ENCODE measurements at regions not wholly inside any gene's neighbourhood (a gene's known extent, or its start where the extent isn't known, plus 50 kb on each side); places are given as distances from the start of the nearest gene placed in this dataset.
A peak's percentile ranks its signal among the peaks of the same experiment; 100 is the strongest.

DNA sequence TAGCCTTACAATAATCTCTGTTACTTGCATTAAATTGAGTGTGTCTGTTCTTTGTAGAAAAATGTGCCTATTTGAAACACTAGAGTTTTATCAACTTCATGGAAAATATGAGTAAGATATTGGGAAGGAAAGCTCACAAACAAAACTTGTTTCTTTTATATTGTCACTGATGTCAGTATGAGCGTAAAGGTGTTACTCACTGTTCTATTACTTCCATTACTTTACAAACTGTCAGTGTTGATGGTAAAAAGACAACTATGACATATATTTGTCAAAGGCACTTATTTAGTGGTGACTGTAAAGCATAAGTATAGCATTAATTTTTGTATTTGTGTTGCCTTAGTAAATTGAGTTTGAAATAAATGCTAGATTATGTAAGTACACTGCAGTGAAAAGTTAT lies 193.7 kb upstream of the FLRT2 start:
- WGBS, 2 donors: 89 to 96% methylated on average over 1 of the region's 1 CpG
- no peaks in the 10 kb centered on the region for H3K27me3 ChIP-seq
- DNase-seq: no peak
- no peaks in the 10 kb centered on the region for H3K4me1 ChIP-seq
- H3K27ac ChIP-seq: no peak overlapping the region
- H3K36me3 ChIP-seq: no peaks in the 10 kb centered on the region
- no peaks in the 10 kb centered on the region for H3K9me3 ChIP-seq
- no peak for TF ChIP-seq EP300 (IDR thresholded peaks at IDR 0.05)
- TF ChIP-seq POLR2A (IDR thresholded peaks at IDR 0.05): no peak
- no peak for TF ChIP-seq POLR2AphosphoS5 (IDR thresholded peaks at IDR 0.05)
- TF ChIP-seq, protein P1, sequence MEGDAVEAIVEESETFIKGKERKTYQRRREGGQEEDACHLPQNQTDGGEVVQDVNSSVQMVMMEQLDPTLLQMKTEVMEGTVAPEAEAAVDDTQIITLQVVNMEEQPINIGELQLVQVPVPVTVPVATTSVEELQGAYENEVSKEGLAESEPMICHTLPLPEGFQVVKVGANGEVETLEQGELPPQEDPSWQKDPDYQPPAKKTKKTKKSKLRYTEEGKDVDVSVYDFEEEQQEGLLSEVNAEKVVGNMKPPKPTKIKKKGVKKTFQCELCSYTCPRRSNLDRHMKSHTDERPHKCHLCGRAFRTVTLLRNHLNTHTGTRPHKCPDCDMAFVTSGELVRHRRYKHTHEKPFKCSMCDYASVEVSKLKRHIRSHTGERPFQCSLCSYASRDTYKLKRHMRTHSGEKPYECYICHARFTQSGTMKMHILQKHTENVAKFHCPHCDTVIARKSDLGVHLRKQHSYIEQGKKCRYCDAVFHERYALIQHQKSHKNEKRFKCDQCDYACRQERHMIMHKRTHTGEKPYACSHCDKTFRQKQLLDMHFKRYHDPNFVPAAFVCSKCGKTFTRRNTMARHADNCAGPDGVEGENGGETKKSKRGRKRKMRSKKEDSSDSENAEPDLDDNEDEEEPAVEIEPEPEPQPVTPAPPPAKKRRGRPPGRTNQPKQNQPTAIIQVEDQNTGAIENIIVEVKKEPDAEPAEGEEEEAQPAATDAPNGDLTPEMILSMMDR (IDR thresholded peaks at IDR 0.05): no peak
- ATAC-seq (ENCODE audit: low FRiP score in 2 of 2): no peak
- H3K4me3 ChIP-seq: no peak overlapping the region

DNA sequence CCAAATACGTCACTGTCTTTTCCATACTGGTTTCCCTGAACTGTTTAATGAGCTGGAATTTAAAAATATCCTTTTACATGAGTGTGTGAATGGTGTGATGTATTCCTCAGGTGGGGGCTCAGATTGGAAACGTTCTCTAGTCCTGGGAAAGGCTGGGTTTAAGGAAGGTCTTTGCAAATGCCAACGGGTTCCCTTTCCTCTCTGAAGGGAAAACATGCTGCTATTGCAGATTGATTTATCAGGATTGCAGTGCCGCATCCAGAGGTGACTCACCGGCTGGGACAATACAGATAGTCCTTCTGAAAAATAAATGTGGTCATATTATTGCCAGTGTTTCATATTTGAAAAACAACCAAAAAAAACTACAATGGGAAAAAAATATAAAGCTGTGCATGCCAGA lies 193.1 kb upstream of the FLRT2 start:
- no peak for TF ChIP-seq POLR2AphosphoS5 (IDR thresholded peaks at IDR 0.05)
- TF ChIP-seq POLR2A (IDR thresholded peaks at IDR 0.05): no peak
- TF ChIP-seq, protein P1 (IDR thresholded peaks at IDR 0.05): no peak
- TF ChIP-seq EP300 (IDR thresholded peaks at IDR 0.05): no peak
- H3K27me3 ChIP-seq: no peaks in the 10 kb centered on the region
- 79 to 84% methylated on average over 5 of the region's 5 CpGs for WGBS, 2 donors
- ATAC-seq (ENCODE audit: low FRiP score in 2 of 2) (peak in 1 of 2 donors; percentile 54), DNase-seq (no peak)
- no peak overlapping the region for H3K4me3 ChIP-seq
- no peaks in the 10 kb centered on the region for H3K9me3 ChIP-seq
- no peaks in the 10 kb centered on the region for H3K36me3 ChIP-seq
- H3K27ac ChIP-seq: no peak overlapping the region
- H3K4me1 ChIP-seq: no peaks in the 10 kb centered on the region

DNA sequence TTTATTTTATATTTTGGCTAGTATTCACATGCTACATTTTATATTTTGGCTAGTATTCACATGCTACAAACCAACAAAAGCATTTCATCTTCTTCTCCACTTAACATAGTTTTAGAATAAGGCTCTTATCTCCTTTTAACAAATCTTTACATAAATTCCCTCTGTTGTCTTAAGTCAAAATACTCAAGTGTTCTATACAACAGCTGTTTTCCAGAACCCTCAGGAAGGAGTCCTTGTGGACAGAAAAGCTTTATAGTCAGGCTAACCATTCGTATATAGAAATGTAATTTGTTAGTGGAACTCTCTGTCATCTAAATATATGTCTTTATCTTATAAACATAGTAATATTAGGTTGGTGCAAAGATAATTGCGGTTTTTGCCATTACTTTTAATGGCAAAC lies 191.0 kb upstream of the FLRT2 start:
- TF ChIP-seq, protein P1 (IDR thresholded peaks at IDR 0.05): no peak
- TF ChIP-seq POLR2A (IDR thresholded peaks at IDR 0.05) (no peak), EP300 (IDR thresholded peaks at IDR 0.05) (no peak), POLR2AphosphoS5 (IDR thresholded peaks at IDR 0.05) (no peak)
- H3K4me3 ChIP-seq: no peak overlapping the region

DNA sequence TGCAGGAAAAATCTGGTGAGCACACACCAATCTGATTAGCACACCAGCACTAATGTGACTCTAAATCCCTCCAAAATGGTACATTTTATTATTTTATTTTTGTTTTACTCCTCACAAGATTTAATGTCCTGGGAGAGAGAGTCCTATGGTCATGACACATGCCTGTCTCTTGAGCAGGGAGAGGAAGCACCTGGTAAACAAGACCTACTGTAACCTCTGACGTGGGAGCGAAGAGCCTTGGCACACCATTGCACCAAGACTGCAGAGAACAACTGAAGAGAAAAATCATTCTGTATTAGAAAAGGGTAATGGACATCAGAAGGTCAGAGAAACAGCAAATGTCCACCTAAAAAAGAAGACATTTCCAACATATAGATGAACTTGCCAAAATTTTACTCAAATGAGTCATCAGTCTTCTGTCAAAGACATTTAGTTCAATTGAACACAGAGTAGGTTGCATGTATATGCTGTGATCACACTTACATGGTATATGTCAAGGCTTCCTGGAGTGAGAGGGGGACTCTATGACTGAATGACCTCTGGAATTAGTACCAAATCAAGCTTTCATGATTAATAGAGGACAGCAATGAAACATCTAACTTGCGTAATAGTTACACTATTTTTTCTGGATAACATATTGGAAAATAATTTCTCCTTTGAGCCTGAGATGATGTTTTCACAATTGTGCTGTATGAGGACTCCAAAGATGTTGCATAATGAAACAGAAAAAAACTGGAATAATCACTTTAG lies 186.9 kb upstream of the FLRT2 start:
- no peaks in the 10 kb centered on the region for H3K9me3 ChIP-seq
- ATAC-seq (ENCODE audit: low FRiP score in 2 of 2) (peak in 1 of 2 donors; percentile 68), DNase-seq (no peak)
- H3K36me3 ChIP-seq: no peaks in the 10 kb centered on the region
- H3K27me3 ChIP-seq: no peaks in the 10 kb centered on the region
- no peak overlapping the region for H3K27ac ChIP-seq
- no peaks in the 10 kb centered on the region for H3K4me1 ChIP-seq
- no peak overlapping the region for H3K4me3 ChIP-seq
- WGBS, 2 donors: 79 to 80% methylated on average over 3 of the region's 3 CpGs
- no peak for TF ChIP-seq POLR2A (IDR thresholded peaks at IDR 0.05)
- no peak for TF ChIP-seq EP300 (IDR thresholded peaks at IDR 0.05)
- TF ChIP-seq, protein P1 (IDR thresholded peaks at IDR 0.05): no peak
- no peak for TF ChIP-seq POLR2AphosphoS5 (IDR thresholded peaks at IDR 0.05)

More for the DNA sequence above, 191.0 kb upstream of the FLRT2 start:
- H3K9me3 ChIP-seq: no peaks in the 10 kb centered on the region
- H3K27me3 ChIP-seq: no peaks in the 10 kb centered on the region
- no peaks in the 10 kb centered on the region for H3K4me1 ChIP-seq
- no peak for DNase-seq
- no peaks in the 10 kb centered on the region for H3K36me3 ChIP-seq
- WGBS, 2 donors: 86 to 91% methylated on average over 2 of the region's 2 CpGs
- ATAC-seq (ENCODE audit: low FRiP score in 2 of 2): no peak
- H3K27ac ChIP-seq: no peak overlapping the region

DNA sequence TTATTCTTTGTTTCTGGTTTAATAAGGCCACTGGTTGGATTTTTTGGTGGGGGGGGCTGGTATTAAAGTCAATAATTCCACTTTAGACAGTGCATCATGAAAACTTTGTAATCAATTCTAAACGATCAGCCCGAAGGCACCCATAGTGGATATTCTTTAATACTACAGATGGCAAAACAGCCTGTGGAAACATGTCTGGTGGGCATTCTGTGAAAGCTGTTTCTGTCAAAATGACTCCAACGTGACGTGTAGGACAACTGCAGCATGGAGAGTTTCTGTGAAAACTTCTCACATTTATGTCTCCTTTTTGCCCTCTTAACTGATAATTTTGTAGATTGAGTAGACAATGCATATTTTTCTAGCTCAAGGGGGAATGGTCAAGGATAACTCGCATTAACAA lies 185.8 kb upstream of the FLRT2 start:
- H3K9me3 ChIP-seq: no peaks in the 10 kb centered on the region
- H3K27ac ChIP-seq: no peak overlapping the region
- WGBS, 2 donors: 93 to 96% methylated on average over 5 of the region's 5 CpGs
- no peak for TF ChIP-seq POLR2AphosphoS5 (IDR thresholded peaks at IDR 0.05)
- no peak for TF ChIP-seq EP300 (IDR thresholded peaks at IDR 0.05)
- TF ChIP-seq POLR2A (IDR thresholded peaks at IDR 0.05): no peak
- TF ChIP-seq, protein P1 (IDR thresholded peaks at IDR 0.05): no peak
- no peaks in the 10 kb centered on the region for H3K36me3 ChIP-seq
- H3K4me3 ChIP-seq: no peak overlapping the region
- ATAC-seq (ENCODE audit: low FRiP score in 2 of 2) (no peak), DNase-seq (no peak)
- H3K27me3 ChIP-seq: no peaks in the 10 kb centered on the region
- no peaks in the 10 kb centered on the region for H3K4me1 ChIP-seq

All from upper lobe of left lung (tissue), 6 donors.